RPMI7951 (cell line): ENCODE measurements at regions not wholly inside any gene's neighbourhood (a gene's known extent, or its start where the extent isn't known, plus 50 kb on each side); places are given as distances from the start of the nearest gene placed in this dataset.

ENCODE experiments used
- DNase-seq: peaks from one replicate; pipeline ENCODE4 v3.0.0-alpha.2; 2012; ENCODE audit warnings: low read depth

DNA sequence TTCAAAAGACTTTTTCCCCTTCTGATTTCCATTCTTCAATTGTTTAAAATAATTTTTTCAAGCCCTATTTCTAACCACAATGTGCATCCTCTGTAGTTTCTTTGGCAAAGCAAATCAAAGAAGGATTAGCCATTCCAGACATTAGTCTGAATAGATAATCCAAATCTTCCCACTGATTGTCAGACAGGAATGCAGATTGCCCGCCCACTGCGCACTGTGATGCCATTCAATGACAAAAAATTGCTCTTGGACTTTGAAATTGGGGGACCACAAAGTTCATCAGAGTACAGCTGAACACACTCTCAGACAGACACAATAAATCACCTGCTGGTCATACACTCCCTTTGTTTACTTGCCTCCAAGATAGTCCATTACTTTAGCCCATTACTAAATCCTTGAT is 216.5 kb upstream of the DKK2 start:
- no peak for DNase-seq

DNA sequence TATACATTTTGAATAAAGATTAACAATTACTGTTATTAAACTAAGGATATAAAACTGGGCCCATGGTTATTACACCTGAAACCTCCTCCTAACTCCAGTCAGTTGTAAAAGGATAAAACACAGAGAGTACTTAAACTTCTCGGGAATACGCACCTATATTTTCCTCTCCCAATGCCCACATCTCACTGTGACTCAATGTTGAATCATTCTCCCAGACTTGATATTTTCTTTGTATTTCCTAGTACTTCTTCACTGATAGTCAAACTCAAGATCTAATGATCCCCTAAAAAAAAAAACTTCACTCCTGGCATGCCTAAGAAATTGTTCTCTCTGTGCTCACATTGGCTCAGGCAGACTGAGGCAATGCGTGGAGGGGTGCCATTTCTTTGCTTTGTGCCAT is 212.5 kb upstream of the DKK2 start:
- DNase-seq = peak; percentile 58

DNA sequence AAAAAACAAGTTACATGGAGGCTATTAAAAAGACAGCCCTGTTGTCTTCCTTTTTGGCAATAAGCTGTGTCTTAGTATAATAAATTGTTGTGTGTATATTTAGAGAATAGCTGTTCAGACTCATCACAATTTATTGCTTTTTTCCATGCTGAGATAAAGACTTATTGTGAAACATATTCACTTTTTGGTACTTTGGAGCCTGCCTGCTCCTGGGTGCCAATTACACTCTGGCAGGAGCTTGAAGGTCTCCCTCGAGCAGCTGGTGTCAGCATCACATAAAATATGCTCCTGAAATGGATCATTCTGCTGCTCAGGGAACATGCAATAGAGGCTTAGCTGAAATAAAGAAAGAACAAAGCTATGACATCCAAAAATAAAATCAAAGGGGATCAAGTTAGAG is 211.6 kb upstream of the DKK2 start:
- DNase-seq = peak; percentile 29

DNA sequence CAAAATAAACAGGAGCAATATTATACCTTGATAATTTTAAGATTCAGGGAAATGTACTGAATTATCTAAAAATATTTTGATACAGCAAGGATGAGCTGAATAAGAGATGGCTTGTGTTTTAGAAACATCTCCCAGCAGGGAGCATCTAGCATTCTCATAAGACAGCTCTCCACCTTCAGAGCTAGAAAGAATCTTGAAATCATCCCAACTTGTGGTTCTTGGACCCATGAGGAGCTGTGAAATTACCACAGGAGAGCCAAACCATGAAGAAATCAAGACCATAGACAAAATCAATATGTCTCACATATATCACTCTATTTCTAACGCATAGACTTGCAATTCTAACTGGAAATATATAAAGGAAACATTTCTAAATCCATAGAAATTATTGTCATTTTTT is 210.6 kb upstream of the DKK2 start:
- DNase-seq = no peak

DNA sequence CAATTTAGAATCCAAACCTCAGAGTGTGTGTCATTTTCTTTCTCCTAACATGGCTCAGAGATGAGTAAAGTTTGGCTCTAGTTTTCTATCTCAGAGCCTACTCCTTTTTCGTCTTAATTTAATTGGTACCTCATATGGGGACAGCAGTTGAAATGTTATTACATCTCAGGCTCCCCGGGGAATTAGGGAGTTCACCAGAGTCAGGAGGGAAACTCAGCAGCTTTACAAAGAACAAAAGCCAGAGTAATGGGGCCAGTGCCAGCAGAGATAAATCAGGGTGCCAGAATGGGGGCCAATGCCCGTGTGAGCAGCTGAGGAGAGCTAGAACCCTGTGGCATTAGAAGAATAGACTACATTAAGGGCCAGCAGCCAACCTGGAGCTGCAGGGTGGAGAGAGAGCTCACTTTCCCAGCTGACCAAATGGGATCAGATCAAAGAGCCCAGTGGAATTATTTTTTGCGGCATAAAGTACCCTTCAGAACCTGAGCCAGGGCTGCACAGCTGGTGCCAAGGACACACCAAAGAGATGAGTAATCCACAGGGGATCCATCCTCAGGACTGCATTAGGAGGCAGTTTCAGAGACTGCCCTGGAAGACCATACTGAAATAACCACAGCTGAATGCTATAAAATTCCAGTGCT is 207.1 kb upstream of the DKK2 start:
- peak; percentile 94 for DNase-seq

DNA sequence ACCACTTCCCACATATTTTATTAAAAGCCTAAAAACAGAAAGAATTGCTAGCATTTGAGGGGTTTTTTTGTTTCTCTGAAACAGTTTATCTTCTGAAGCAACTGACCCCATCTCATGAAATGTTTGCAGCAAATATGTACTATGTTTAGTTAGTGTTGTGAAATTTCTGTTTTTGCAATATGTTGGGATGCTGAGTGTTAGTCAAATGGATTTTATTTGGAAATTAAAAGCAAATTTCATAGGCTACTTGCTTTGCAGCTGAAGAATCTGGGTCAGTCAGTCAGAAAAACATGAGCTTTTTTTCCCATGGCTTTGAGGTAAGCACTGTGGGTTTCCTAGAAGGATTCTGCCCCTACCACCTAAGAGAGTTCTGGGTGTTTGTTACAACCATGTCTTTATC is 184.9 kb upstream of the DKK2 start:
- no peak for DNase-seq

DNA sequence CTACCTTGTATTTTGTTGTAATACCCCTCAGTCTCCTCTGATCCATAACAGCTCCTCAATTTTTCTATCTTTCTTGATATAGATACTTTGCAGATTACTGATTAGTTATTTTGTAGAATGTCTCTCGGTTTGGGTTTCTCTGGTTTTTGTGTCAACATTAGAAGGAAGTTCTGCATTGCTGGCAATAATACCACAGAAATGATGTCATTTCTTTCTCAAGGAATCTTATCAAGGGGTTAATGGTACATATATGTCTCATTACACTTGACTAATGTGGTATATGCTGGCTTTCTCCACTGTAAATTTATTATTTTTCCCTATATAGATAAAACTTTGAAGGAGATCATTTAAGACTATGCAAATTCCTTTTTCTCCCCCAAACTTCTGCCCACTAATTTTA is 183.6 kb upstream of the DKK2 start:
- no peak for DNase-seq

DNA sequence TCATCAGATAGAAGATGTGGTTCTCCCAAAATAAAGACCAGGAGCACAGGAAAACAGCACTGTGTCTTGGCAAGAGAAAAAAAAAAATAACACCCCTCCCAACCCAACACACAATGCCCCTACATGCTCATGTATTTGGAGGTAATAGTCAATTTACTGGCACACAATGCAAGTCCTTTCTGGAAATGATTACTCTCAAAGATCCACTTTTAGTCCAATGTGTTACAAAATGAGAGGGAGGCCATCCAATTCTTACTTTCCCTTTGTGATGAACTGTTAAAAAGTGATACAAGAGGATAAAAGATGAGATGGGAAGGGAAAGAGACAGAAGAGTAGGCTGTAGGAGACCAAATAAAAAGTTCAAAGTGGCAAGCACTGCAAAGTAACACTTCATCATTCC is 180.3 kb upstream of the DKK2 start:
- DNase-seq = no peak

DNA sequence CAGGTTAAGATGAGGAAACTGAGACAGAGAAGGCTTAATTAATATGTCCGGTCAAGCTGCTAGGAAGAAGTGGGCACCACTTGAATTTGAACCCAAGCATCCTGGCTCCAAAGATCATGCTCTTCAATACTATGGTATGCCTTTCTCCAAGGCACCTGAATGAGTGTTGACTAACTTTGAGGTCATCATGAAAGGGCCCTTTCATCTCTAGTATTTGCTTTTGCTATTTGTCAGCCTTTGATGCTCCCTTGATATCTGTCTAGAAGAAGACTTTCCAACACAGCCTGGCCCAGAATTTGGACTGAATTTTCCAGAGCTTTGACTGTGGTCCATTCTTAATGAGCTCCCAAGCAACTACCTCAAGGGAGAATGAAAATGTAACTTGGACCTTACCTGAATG is 179.1 kb upstream of the DKK2 start:
- no peak for DNase-seq

DNA sequence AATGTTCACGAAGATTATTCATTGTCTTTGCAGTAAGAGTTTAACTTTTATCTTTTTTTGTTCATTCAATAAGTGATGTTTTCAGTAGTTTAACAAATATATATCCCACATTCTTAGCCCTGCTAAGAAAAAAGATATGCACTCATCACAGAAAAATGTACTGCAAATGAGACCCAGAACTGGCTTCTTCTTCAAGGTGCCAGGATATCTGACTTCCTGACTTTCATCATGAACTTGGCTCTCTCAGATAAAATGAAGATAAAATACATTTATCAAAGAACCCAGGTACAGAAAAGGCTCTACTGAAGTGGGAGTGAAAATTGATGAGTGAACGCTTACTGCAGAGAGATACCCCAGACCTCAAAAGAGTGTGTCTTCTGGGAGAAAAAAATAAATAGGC is 177.8 kb upstream of the DKK2 start:
- peak; percentile 60 for DNase-seq

DNA sequence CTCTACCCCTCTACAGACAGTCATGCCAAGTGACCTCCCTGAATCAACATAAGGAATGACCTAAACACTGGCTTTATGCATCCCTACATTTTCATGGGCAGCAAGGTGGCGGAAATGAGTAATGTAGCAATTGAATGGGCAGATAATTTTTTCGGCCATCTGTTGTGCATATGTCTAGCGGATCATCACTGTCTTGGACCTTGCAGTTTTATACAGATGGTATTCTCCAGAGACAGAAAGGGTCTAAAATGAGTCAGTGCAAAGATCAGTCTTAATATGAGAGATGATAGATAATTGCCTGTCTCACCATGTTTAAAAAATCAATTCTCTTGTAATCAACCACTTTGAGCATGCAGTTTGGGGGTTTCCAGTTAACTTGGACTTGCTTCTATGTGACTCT is 177.3 kb upstream of the DKK2 start:
- peak; percentile 93 for DNase-seq

DNA sequence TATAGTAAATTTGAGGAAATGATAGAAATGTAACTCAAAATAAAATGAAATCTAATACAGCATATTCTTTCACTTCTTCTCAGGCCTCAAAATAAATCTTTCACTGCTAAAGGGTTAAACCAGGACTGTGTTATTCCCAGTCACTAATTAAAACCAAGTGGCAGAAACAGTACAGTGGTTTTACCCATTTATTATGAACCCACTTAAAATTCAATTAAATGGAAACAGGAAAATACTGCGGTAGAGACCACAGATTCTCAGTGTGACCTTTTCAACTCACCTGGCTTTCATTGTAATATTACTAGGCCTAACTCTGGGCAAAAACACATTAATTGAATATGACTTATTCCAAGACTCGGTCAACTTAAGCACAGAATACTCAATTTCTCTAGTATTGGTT is 176.5 kb upstream of the DKK2 start:
- peak; percentile 71 for DNase-seq

DNA sequence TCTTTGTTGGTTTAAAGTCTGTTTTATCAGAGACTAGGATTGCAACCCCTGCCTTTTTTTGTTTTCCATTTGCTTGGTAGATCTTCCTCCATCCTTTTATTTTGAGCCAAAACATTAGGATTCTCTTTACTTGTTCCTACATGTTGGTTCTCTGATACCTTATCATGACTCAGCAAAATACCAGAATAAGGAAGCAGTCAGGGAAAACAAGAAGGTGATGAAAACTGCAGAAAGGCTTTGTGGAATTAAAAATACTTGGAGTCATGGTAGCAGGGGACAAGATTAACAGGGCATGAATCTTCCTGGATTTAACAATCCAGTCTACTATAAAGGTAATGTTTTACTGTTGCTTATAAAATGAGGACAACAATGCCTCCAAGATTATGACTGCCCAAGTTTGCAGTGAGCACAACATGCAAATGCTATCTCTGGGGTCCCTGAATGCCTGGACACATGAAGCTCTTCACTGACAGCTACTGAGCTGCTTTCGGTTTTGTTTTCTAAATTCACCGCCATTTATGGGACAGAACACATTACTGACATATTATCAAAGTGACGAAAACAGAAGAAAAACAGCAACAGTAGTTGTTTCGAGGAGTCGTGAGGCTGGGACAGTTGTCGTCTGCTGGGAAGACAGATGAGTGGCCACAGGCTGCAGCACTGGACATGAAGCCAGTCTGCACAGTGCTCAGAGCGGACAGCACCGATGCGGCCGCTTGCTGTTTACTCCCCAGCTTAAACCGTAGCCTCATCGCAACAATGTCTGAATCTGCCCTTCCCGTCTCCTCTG is 174.5 kb upstream of the DKK2 start:
- peak; percentile 69 for DNase-seq

DNA sequence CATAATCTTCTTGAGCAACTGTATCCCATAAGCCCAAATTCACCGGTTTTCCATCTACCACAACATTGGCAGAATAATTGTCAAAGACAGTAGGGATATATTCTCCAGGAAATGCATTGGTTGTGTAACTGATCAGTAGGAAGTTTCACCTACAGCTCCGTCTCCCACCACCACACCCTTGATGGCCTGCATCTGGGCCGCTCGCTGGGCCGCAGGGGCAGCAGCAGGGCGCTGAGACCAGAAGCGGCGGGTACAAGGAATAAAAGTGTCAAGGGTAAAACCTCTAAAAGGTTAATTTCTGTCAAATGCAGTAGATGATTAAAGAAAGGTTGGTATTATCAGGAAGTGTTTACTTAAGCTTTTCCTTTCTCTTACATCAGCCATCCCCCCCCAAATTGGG is 167.6 kb upstream of the DKK2 start:
- no peak for DNase-seq

DNA sequence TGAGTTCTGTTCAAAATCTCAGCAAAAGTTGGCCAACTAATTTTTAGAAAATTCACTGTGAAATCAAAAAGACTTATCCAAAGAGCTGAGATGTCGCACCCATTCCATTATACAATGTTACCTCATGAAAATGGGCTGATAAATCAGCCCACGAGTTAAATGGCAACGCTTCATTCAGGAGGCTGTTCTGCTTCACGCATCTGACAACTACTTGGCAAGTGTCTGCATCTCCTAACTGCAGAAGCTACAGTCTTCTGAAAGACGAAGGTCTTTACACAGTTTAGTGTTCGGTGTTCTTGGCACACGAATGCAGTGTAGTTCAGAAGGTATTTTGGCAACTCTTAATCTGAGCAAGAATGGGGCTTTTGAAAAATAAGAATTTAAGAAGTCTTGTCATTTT is 166.6 kb upstream of the DKK2 start:
- no peak for DNase-seq

DNA sequence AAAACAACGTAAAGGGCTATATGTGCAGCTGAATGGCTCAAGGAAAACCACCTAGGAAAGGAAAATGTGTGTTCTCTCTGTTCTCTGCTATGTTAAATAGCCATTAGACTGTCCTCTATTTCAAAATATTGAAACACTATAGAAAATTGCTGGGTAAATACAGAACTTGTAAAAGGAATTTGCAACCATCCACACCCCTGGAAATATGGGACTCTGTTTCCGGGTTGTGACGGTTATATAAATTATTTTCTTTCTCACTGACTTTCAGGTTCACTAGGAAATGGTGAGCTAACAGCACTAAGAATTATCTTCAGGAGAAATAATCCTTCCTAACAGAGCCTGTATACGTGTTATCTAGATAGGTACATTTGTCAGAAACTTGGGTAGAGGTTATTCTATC is 161.0 kb upstream of the DKK2 start:
- DNase-seq = no peak

DNA sequence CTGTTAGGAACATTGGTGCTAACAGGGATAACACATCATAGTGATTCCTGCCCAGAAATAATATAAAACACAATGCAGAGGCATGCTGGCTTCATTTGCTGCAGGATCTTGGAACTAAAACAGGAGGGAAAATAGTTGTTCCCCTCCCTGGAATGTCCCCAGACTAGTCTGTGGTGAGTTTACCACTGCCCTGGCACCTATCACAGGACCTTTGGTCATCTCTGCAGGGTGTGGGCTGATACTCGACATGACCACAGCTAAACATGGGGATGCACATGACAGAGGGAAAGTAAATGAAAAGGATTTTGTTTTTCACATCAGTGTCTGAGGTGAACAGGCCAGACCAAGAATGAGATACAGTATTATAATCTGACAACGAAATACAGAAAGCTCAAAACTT is 160.2 kb upstream of the DKK2 start:
- DNase-seq = peak; percentile 32

DNA sequence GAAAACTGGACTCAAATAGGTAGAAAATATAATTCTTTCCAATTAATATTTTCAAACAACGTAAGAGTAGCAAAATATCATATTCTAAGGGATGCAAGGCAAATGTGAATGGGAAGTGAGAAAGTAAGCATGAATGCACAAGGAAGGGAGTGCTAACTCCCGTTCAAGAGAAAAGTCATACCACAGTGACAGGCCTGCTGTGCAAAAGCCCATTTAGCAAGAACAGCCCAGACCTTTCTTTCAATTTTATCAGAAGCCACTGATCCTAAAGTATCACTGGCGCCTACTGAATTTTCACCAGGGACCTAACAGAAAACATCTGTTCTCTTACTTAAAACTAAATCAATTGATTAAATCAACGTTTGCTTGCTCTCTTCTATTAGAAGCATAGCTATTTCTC is 157.9 kb upstream of the DKK2 start:
- DNase-seq = no peak

DNA sequence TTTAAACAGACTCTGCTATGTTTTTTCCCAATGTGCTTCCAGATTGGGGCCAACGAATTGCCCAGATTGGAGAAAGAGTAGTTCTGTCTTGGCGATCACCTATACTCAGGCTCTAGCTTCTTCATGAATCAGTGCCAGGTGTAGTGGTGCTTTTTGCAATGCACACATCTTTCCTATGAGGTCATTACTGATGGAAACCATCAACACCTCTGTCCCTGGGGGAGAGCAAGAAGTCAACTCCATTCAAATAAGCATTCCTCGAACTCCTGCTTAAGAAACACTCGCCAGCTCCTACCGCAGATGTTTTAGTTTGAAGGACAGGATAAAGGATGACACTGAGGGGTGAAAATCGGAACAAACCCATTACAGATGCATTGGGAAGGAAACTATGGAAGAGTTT is 156.5 kb upstream of the DKK2 start:
- DNase-seq = no peak

DNA sequence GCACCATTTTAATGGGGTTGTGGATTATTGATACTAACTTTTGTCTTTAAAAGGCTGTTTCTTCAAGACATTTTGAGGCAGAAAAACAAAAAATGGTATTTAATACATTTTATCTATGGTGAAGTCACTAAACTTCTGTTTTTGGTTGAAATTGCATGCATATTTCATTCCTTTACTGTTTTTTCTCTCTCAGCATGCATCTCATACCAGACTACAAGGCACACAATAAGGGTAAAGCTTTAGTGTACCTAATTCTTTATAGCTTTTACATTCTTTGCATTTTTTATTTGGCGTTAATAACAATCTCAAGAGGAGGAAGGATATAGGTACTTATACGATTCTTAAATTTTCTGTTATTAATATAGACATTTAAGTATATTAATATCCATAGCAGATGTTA is 151.0 kb upstream of the DKK2 start:
- no peak for DNase-seq

DNA sequence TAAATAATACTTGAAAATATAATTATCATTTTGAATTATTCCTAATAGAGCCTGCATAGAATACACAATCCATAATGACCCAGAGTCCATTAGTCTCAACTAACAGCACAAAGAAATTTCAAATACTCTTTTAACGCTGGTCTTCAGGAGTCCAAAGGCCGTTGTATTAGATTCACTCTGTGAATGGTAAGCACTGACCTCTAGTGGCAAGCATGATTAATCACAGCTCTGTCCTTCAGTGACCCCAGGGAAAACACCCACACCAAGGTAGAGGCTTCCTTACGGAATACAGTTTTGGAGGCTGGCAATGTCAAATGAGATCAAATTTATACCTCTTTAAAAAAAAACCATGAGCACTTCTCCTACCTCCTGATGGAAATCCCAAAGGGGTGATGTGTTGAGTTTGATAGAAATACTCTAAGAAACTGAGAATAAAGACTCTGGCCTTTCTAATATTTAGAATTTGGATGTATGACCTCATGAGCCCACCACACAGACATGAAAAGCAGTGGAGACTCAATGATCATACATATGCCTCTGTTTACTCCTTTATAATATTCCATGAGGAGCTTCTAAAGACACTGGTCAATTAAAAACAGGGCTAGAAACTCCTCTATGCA is 147.2 kb upstream of the DKK2 start:
- DNase-seq = peak; percentile 63

DNA sequence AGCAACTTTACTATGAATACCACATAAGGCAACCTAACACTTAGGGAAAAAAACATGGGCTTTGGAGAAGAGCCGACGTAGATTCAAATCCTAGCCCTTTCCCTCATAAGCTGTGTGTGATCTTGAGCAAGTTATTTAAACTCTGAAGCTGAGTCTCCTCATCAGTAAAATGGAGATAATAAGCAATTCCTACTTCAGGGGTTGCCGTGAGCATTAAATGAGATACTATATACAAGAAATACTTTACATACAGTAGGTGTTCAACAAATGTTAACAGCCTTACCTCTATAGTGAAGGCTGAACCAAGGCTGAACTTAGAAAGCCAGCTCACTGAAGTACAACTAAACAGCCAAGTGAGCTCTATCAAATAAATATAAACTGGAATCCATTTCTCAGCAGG is 146.2 kb upstream of the DKK2 start:
- no peak for DNase-seq

DNA sequence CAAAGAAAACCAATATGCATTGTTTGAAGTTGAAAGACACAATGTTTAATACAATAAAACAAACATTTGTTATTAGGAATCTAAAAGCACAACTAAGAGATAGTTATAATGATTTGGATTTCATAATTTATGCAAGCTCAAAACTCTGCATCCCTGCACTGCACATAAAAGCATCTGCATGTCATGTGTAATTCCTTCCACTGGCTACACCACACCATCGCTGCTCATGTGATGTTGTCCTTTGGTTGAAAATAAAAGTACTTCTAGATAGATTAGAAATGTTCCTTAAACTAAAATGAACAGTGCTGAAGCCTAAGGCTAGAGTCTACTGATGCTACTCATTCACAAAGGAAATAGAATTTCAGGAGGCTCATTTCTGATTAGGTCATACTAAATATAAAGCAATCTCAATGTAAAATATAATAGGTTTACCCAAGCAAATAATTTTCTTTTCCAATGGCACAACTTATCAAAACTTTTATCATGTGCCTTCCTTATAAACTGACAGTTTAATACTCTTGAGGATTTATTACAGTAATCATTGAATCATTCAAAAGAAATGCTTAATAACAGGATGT is 130.8 kb upstream of the DKK2 start:
- no peak for DNase-seq
